ENCODE measurements at regions not wholly inside any gene's neighbourhood (a gene's known extent, or its start where the extent isn't known, plus 50 kb on each side); places are given as distances from the start of the nearest gene placed in this dataset.

DNA sequence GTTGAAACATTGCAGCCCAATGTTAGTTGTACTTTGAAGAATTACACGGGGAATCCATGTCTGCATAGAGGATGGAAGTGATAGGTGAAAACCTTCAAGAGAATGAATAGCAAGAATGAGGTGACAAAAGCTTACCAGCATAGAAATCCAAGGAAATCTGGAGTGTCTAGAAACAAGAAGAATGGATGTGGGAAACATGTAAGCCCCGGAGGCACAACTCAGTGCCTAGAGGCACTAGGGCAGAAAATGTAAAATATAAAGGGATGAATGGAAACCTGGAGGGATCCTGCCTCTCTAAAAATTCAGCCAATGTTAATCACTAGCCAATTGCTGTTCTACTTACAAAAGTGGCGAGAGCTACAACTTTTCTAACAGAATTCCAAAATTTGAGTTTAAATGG is 619.0 kb downstream of the TBL1XR1 start:
- Histone ChIP-seq H3K79me2 (ENCODE audit: low read depth) (no peaks in the 10 kb centered on the region), H4K20me1 (ENCODE audit: insufficient read depth) (no peaks in the 10 kb centered on the region), H2AFZ (no peak overlapping the region), H3K9me3 (ENCODE audit: insufficient read depth, low read depth) (no peaks in the 10 kb centered on the region), H3F3A (ENCODE audit: insufficient read depth, low read depth) (no peaks in the 10 kb centered on the region), H3K9me2 (ENCODE audit: insufficient read depth) (no peaks in the 10 kb centered on the region), H3K4me2 (no peak overlapping the region), H3K27ac (no peak overlapping the region), H3K36me3 (ENCODE audit: low read depth) (no peaks in the 10 kb centered on the region), H3K4me3 (no peak overlapping the region), H3K4me1 (replicated peaks; ENCODE audit: insufficient read depth) (no peaks in the 10 kb centered on the region), H3K27me3 (ENCODE audit: insufficient read depth, low read depth) (no peaks in the 10 kb centered on the region)
- intact Hi-C loops (cut with micrococcal nuclease; ENCODE audit: unreplicated experiment): no loop called here
- ChIA-PET POLR2A (ENCODE audit: unreplicated experiment) (no interaction called here), CTCF (no interaction called here)
- no TSS peak for BruUV-seq (replicated peaks)
- DNase-seq: no peak
- TF ChIP-seq, protein P1, sequence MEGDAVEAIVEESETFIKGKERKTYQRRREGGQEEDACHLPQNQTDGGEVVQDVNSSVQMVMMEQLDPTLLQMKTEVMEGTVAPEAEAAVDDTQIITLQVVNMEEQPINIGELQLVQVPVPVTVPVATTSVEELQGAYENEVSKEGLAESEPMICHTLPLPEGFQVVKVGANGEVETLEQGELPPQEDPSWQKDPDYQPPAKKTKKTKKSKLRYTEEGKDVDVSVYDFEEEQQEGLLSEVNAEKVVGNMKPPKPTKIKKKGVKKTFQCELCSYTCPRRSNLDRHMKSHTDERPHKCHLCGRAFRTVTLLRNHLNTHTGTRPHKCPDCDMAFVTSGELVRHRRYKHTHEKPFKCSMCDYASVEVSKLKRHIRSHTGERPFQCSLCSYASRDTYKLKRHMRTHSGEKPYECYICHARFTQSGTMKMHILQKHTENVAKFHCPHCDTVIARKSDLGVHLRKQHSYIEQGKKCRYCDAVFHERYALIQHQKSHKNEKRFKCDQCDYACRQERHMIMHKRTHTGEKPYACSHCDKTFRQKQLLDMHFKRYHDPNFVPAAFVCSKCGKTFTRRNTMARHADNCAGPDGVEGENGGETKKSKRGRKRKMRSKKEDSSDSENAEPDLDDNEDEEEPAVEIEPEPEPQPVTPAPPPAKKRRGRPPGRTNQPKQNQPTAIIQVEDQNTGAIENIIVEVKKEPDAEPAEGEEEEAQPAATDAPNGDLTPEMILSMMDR (conservative IDR thresholded peaks at IDR 0.05): no peak
- TF ChIP-seq EZH2 (IDR thresholded peaks at IDR 0.05; ENCODE audit: low read depth): no peak

DNA sequence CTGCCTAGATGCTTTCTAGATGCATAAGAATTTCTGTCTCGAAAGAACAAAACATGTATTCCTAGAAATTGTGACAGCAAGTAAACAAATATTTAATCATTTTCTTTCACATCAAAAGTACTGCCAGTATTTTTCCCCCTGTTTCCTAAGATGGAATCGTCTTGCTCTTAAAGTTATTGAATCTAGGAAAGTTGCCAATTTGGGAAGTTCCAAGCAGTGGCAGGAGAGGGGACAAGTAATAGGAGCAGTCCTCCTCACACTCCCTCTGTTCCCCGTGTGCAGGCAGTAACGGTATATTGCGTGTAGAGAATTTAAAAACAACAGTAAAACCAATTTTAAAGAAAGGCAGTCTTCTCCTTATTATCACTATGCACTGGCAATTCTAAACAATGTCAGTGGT is 619.8 kb downstream of the TBL1XR1 start:
- no peak overlapping the region for H3K27ac ChIP-seq
- POLR2A ChIA-PET (ENCODE audit: unreplicated experiment): no interaction called here

DNA sequence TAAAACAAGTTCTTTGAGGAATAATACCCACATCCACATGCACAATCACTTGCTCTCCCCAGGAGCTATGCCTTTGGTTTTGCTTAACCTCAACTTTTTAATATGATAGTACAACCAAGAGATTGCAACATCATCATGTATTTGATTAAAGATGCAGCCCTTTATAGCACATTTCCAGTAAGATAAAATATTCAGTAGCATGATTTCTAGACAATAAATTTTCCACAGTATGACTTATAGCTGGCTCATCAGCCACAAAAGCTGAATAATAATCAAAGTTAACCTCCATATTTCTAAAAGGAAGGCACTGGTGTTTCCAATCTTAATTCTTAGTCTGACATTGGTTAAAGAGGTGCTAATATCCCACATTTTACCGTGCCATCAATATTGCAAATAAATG is 622.5 kb downstream of the TBL1XR1 start:
- BruUV-seq (replicated peaks): no TSS peak
- TF ChIP-seq, protein P1 (conservative IDR thresholded peaks at IDR 0.05): no peak
- no peak for TF ChIP-seq EZH2 (IDR thresholded peaks at IDR 0.05; ENCODE audit: low read depth)

More for the DNA sequence above, 619.8 kb downstream of the TBL1XR1 start:
- CTCF ChIA-PET: no interaction called here
- Histone ChIP-seq H3K9me2 (ENCODE audit: insufficient read depth) (no peaks in the 10 kb centered on the region), H3K79me2 (ENCODE audit: low read depth) (no peaks in the 10 kb centered on the region), H3K9me3 (ENCODE audit: insufficient read depth, low read depth) (no peaks in the 10 kb centered on the region), H3K36me3 (ENCODE audit: low read depth) (no peaks in the 10 kb centered on the region), H3K4me1 (replicated peaks; ENCODE audit: insufficient read depth) (no peaks in the 10 kb centered on the region), H3F3A (ENCODE audit: insufficient read depth, low read depth) (no peaks in the 10 kb centered on the region), H3K4me3 (no peak overlapping the region), H3K4me2 (no peak overlapping the region), H2AFZ (no peak overlapping the region), H3K27me3 (ENCODE audit: insufficient read depth, low read depth) (no peaks in the 10 kb centered on the region), H4K20me1 (ENCODE audit: insufficient read depth) (no peaks in the 10 kb centered on the region)
- TF ChIP-seq, protein P1 (conservative IDR thresholded peaks at IDR 0.05): no peak
- TF ChIP-seq EZH2 (IDR thresholded peaks at IDR 0.05; ENCODE audit: low read depth): no peak
- intact Hi-C loops (cut with micrococcal nuclease; ENCODE audit: unreplicated experiment): no loop called here
- no peak for DNase-seq
- no TSS peak for BruUV-seq (replicated peaks)

More for the DNA sequence above, 622.5 kb downstream of the TBL1XR1 start:
- H4K20me1 ChIP-seq (ENCODE audit: insufficient read depth): no peaks in the 10 kb centered on the region
- no peak overlapping the region for H3K4me2 ChIP-seq
- no peaks in the 10 kb centered on the region for H3K36me3 ChIP-seq (ENCODE audit: low read depth)
- H3F3A ChIP-seq (ENCODE audit: insufficient read depth, low read depth): no peaks in the 10 kb centered on the region
- H3K4me3 ChIP-seq: no peak overlapping the region
- CTCF ChIA-PET: no interaction called here
- no peaks in the 10 kb centered on the region for H3K4me1 ChIP-seq (replicated peaks; ENCODE audit: insufficient read depth)
- H3K27me3 ChIP-seq (ENCODE audit: insufficient read depth, low read depth): no peaks in the 10 kb centered on the region
- no peak overlapping the region for H2AFZ ChIP-seq
- H3K79me2 ChIP-seq (ENCODE audit: low read depth): no peaks in the 10 kb centered on the region
- intact Hi-C loops (cut with micrococcal nuclease; ENCODE audit: unreplicated experiment): no loop called here
- H3K9me3 ChIP-seq (ENCODE audit: insufficient read depth, low read depth): no peaks in the 10 kb centered on the region
- H3K27ac ChIP-seq: no peak overlapping the region
- POLR2A ChIA-PET (ENCODE audit: unreplicated experiment): no interaction called here
- H3K9me2 ChIP-seq (ENCODE audit: insufficient read depth): 0 out of 2 replicates have a peak, but pooled peaks cover 6% of the 10 kb centered on the region
- DNase-seq: no peak

Measured in PC-9 (cell line).